CD14-positive monocyte (primary cell): ENCODE measurements at regions not wholly inside any gene's neighbourhood (a gene's known extent, or its start where the extent isn't known, plus 50 kb on each side); places are given as distances from the start of the nearest gene placed in this dataset.

Experiments used
- DNase-seq, 3 donors: peaks; one replicate each; pipeline ENCODE4 v3.0.0-alpha.2; 2011 to 2022
- H2AFZ ChIP-seq: 2 replicates; pipeline ENCODE4 v1.6.0; 2012; ENCODE audit warnings: mild to moderate bottlenecking, low read depth, low read length, inconsistent platforms; ENCODE audit not compliant: insufficient read depth, poor library complexity, severe bottlenecking
- H3K27ac ChIP-seq, 2 donors: 1 replicate in 1 of 2; 2 replicates in 1 of 2; pipeline ENCODE4 v1.5.1; 2012 to 2013; ENCODE audit warnings: low read length in 2 of 2, control low read depth in 1 of 2, inconsistent platforms in 1 of 2, low read depth in 1 of 2, mild to moderate bottlenecking in 1 of 2
- H3K27me3 ChIP-seq, 2 donors: one replicate each; pipeline versions ENCODE4 v1.6.0 to v1.6.1; 2011 to 2013; ENCODE audit warnings: low read length in 2 of 2; ENCODE audit not compliant: control insufficient read depth in 2 of 2, insufficient read depth in 2 of 2
- H3K36me3 ChIP-seq, 2 donors: replicated peaks in 1 of 2; 1 replicate in 1 of 2; 2 replicates in 1 of 2; pipeline versions ENCODE4 v1.5.1 to v1.6.1; 2012 to 2013; ENCODE audit warnings: low read length in 2 of 2, control low read depth in 1 of 2, inconsistent platforms in 1 of 2, mild to moderate bottlenecking in 1 of 2; ENCODE audit not compliant: insufficient read depth in 2 of 2, control insufficient read depth in 1 of 2
- H3K4me1 ChIP-seq, 2 donors: 1 replicate in 1 of 2; 2 replicates in 1 of 2; pipeline versions ENCODE4 v1.5.1 to v1.6.1; 2012 to 2013; ENCODE audit warnings: low read length in 2 of 2, control low read depth in 1 of 2, inconsistent platforms in 1 of 2, mild to moderate bottlenecking in 1 of 2, moderate library complexity in 1 of 2; ENCODE audit not compliant: insufficient read depth in 2 of 2, control insufficient read depth in 1 of 2
- H3K4me2 ChIP-seq: replicated peaks from 2 replicates; pipeline ENCODE3; 2012; ENCODE audit warnings: low read length, moderate library complexity, mild to moderate bottlenecking; ENCODE audit not compliant: poor library complexity, severe bottlenecking; ENCODE audit errors: extremely low read depth
- H3K4me3 ChIP-seq, 3 experiments: fragments of 200-600 bp in 1 of 3; sonication (generic) in 1 of 3; replicated peaks in 1 of 3; 1 replicate in 2 of 3; 2 replicates in 1 of 3; pipeline ENCODE4 v1.5.1; 2011 to 2013; ENCODE audit warnings: low read length in 3 of 3, mild to moderate bottlenecking in 3 of 3, control low read depth in 2 of 3, low read depth in 2 of 3, inconsistent platforms in 1 of 3, moderate library complexity in 1 of 3
- H3K79me2 ChIP-seq: 2 replicates; pipeline ENCODE4 v1.6.0; 2012; ENCODE audit warnings: mild to moderate bottlenecking, control low read depth, inconsistent platforms, low read length, moderate library complexity; ENCODE audit not compliant: insufficient read depth
- H3K9ac ChIP-seq: 2 replicates; pipeline ENCODE4 v1.6.0; 2017; ENCODE audit warnings: low read length, mild to moderate bottlenecking; ENCODE audit not compliant: insufficient read depth, poor library complexity, severe bottlenecking
- H3K9me3 ChIP-seq, 2 donors: replicated peaks in 1 of 2; 1 replicate in 1 of 2; 2 replicates in 1 of 2; pipeline versions ENCODE4 v1.5.1 to v1.6.1; 2012 to 2013; ENCODE audit warnings: low read length in 2 of 2, control low read depth in 1 of 2; ENCODE audit not compliant: control insufficient read depth in 1 of 2, insufficient read depth in 1 of 2
- H4K20me1 ChIP-seq: 2 replicates; pipeline ENCODE4 v1.6.0; 2012; ENCODE audit warnings: mild to moderate bottlenecking, low read length, control low read depth, moderate library complexity; ENCODE audit not compliant: insufficient read depth
- H3K27ac Mint-ChIP-seq, 7 donors: one replicate each; pipeline ENCODE4 v1.8.0; 2020; ENCODE audit warnings: mild to moderate bottlenecking in 7 of 7, mixed read lengths in 7 of 7, moderate library complexity in 6 of 7, inconsistent platforms in 2 of 7
- H3K27me3 Mint-ChIP-seq, 3 donors: one replicate each; pipeline ENCODE4 v1.8.0; 2021 to 2022; ENCODE audit warnings: low read depth in 3 of 3, mild to moderate bottlenecking in 3 of 3, mixed read lengths in 3 of 3, moderate library complexity in 3 of 3, inconsistent platforms in 1 of 3
- H3K36me3 Mint-ChIP-seq, 2 donors: one replicate each; pipeline ENCODE4 v1.8.0; 2020; ENCODE audit warnings: mixed read lengths in 2 of 2, inconsistent platforms in 1 of 2, mild to moderate bottlenecking in 1 of 2
- H3K4me1 Mint-ChIP-seq: one replicate; pipeline ENCODE4 v1.8.0; 2020; ENCODE audit warnings: mild to moderate bottlenecking, mixed read lengths
- H3K4me3 Mint-ChIP-seq, 2 donors: one replicate each; pipeline ENCODE4 v1.8.0; 2020; ENCODE audit warnings: mild to moderate bottlenecking in 2 of 2, mixed read lengths in 2 of 2, moderate library complexity in 1 of 2
- H3K9me3 Mint-ChIP-seq, 7 donors: one replicate each; pipeline ENCODE4 v1.8.0; 2020 to 2022; ENCODE audit warnings: mixed read lengths in 7 of 7, mild to moderate bottlenecking in 6 of 7, moderate library complexity in 6 of 7, inconsistent platforms in 2 of 7
- CTCF ChIP-seq: fragments of 200-600 bp; IDR thresholded peaks from one replicate; pipeline ENCODE4 v1.8.0; 2022; ENCODE audit warnings: antibody characterized with exemption, mild to moderate bottlenecking
- WGBS: methylation state at CpG from one replicate; pipeline ENCODE4 v1.1.5; 2013; ENCODE audit warnings: missing lambda C conversion rate; ENCODE audit not compliant: insufficient coverage; 5-methylcytosine and 5-hydroxymethylcytosine counted together
- intact Hi-C, 2 donors: fragments of 100-400 bp; cut with micrococcal nuclease; formaldehyde crosslinking; loops; one replicate each; pipeline versions ENCODE4 v1.15.0 to v1.15.1; 2023

- H3K4me2 ChIP-seq = no peak overlapping the region
- H3K36me3 ChIP-seq = no peaks in the 10 kb centered on the region
- DNase-seq = no peak
- TF ChIP-seq CTCF = no peak
- no peak overlapping the region for H3K9ac ChIP-seq
- no peak overlapping the region for H3K4me3 ChIP-seq
- no peaks in the 10 kb centered on the region for H4K20me1 ChIP-seq
- Mint-ChIP-seq H3K4me1 (no peaks in the 10 kb centered on the region), H3K9me3 (peaks cover 0 to 13% (median 3%) of the 10 kb centered on the region in 7 donors), H3K4me3 (no peak overlapping the region), H3K27ac (no peak overlapping the region), H3K36me3 (no peaks in the 10 kb centered on the region), H3K27me3 (peaks cover 0 to 5% (median 0%) of the 10 kb centered on the region in 3 donors)
- intact Hi-C loops = no loop called here
- no peak overlapping the region for H3K27ac ChIP-seq
- no peaks in the 10 kb centered on the region for H3K27me3 ChIP-seq
- H3K9me3 ChIP-seq = peaks cover 8 to 16% of the 10 kb centered on the region in 2 donors
- no peaks in the 10 kb centered on the region for H3K79me2 ChIP-seq
- H3K4me1 ChIP-seq = no peaks in the 10 kb centered on the region
- no CpG with 5 or more reads among the region's 1 CpG for WGBS
- no peak overlapping the region for H2AFZ ChIP-seq
Measured at GRCh38 chr5:117245130-117245529, 670.5 kb upstream of the SEMA6A start.

- H3K9ac ChIP-seq = no peak overlapping the region
- H3K27ac Mint-ChIP-seq = no peak overlapping the region
- H3K27me3 Mint-ChIP-seq = peaks cover 0 to 5% (median 0%) of the 10 kb centered on the region in 3 donors
- intact Hi-C loops = no loop called here
- no peaks in the 10 kb centered on the region for H3K4me1 Mint-ChIP-seq
- H2AFZ ChIP-seq = no peak overlapping the region
- H3K36me3 Mint-ChIP-seq = no peaks in the 10 kb centered on the region
- no peak overlapping the region for H3K4me3 ChIP-seq
- no peaks in the 10 kb centered on the region for H3K4me1 ChIP-seq
- H3K27ac ChIP-seq = no peak overlapping the region
- peaks cover 0 to 16% (median 3%) of the 10 kb centered on the region in 7 donors for H3K9me3 Mint-ChIP-seq
- no peaks in the 10 kb centered on the region for H4K20me1 ChIP-seq
- no peak overlapping the region for H3K4me3 Mint-ChIP-seq
- H3K79me2 ChIP-seq = no peaks in the 10 kb centered on the region
- DNase-seq = no peak
- TF ChIP-seq CTCF = no peak
- H3K27me3 ChIP-seq = no peaks in the 10 kb centered on the region
- H3K36me3 ChIP-seq = no peaks in the 10 kb centered on the region
- WGBS = no CpG with 5 or more reads among the region's 2 CpGs
- no peak overlapping the region for H3K4me2 ChIP-seq
- H3K9me3 ChIP-seq = peaks cover 8 to 17% of the 10 kb centered on the region in 2 donors
Measured at GRCh38 chr5:117242028-117242427, 667.4 kb upstream of the SEMA6A start.
